ENCODE measurements at regions not wholly inside any gene's neighbourhood (a gene's known extent, or its start where the extent isn't known, plus 50 kb on each side); places are given as distances from the start of the nearest gene placed in this dataset.

DNA sequence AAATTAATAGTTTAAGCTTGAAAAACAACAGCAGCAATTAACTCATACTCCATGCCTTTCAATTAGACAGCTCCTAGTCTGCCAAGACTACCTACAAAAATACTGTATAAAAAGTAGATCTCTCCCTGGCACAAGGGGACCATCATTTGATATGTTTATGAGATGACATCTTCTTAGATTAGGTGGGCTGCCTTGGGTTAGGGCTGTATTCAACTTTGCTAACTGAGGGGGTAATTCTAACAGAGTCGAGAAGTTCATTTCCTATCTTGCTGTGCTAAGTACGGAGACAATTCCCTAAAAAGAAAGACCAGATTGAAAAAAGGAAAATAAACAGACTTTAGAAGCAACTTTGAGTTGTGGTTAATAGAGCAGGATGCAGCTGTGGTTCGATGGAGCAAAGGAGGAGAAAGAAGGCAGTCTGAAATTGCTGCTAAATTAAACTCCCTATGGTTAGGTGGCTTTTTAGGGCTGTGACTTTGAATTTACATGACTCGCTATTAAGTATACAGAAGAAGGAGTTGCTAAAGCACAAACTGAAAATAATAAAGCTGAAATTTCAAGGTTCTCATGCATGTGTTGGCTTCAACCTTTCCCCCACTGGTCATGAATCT lies 75.4 kb downstream of the CDC7 start:
- Mint-ChIP-seq H3K9me3 (no peaks in the 10 kb centered on the region), H3K27me3 (no peaks in the 10 kb centered on the region), H3K27ac (no peak overlapping the region), H3K36me3 (ENCODE audit: low read depth) (no peaks in the 10 kb centered on the region), H3K4me3 (no peak overlapping the region), H3K4me1 (ENCODE audit: low read depth) (peaks cover 12% of the 10 kb centered on the region)
- CTCF ChIA-PET, result interaction anchor here (1.2 to 1.3 kb wide), 2 partner anchors 44 to 136 kb away, joined by 3 read pairs; no protein-coding TSS in a partner anchor
- no peak for ATAC-seq
- POLR2A ChIA-PET, result interaction anchor here (1.1 kb wide), 2 partner anchors 15 to 75 kb away, joined by 3 read pairs; partner anchors contain the start of gene CDC7
- no peak for DNase-seq
- intact Hi-C loops (cut with micrococcal nuclease), result no loop called here
- TF ChIP-seq, protein P1, sequence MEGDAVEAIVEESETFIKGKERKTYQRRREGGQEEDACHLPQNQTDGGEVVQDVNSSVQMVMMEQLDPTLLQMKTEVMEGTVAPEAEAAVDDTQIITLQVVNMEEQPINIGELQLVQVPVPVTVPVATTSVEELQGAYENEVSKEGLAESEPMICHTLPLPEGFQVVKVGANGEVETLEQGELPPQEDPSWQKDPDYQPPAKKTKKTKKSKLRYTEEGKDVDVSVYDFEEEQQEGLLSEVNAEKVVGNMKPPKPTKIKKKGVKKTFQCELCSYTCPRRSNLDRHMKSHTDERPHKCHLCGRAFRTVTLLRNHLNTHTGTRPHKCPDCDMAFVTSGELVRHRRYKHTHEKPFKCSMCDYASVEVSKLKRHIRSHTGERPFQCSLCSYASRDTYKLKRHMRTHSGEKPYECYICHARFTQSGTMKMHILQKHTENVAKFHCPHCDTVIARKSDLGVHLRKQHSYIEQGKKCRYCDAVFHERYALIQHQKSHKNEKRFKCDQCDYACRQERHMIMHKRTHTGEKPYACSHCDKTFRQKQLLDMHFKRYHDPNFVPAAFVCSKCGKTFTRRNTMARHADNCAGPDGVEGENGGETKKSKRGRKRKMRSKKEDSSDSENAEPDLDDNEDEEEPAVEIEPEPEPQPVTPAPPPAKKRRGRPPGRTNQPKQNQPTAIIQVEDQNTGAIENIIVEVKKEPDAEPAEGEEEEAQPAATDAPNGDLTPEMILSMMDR (IDR thresholded peaks at IDR 0.05), result no peak

DNA sequence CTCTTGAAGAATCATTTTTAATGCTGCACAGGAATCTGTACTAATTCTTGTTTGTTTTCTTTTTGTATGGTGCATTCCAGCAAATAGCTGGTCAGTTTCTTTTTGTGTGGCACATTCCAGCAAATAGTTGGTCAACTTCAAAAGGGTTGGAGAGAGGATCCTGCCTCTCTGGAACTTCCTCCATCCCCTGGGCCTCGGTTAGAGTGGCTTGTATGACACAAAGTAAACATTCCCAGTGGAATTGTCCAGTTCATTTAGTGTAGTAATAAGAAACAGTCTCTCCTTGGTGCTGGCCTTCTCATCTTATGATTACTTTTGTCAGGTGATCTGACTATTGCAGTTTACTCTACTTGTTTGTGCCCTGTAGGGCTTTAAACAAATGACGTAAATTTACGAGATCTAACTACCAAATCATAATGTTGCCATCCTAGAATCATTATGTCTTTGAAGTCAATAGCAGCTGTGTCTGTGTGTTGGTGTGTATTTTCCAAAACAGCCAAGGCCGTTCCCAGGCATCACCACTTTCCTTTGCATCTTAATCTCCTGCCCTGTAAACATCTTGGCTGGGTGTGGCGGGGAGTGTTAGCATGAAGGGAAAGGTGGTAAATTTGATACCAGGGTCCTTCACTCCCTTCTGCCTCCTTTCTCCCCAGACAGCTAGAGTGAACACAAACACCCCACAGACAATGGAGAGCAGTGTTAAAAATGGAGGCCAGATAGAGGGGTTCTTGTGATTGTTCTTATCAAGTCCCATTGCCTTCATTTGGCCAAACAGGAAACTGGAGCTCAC lies 77.9 kb downstream of the CDC7 start:
- no peaks in the 10 kb centered on the region for H3K9me3 Mint-ChIP-seq
- H3K27ac Mint-ChIP-seq, result no peak overlapping the region
- no peak overlapping the region for H3K4me3 Mint-ChIP-seq
- H3K27me3 Mint-ChIP-seq, result no peaks in the 10 kb centered on the region
- ATAC-seq, result no peak
- TF ChIP-seq, protein P1 (IDR thresholded peaks at IDR 0.05), result no peak
- no peaks in the 10 kb centered on the region for H3K36me3 Mint-ChIP-seq (ENCODE audit: low read depth)
- intact Hi-C loops (cut with micrococcal nuclease), result no loop called here
- peaks cover 7% of the 10 kb centered on the region for H3K4me1 Mint-ChIP-seq (ENCODE audit: low read depth)
- POLR2A ChIA-PET, result interaction anchor here (1.1 kb wide), 2 partner anchors 22 to 51 kb away, joined by 3 to 4 read pairs; no protein-coding TSS in a partner anchor
- DNase-seq, result no peak
- CTCF ChIA-PET, result no interaction called here

DNA sequence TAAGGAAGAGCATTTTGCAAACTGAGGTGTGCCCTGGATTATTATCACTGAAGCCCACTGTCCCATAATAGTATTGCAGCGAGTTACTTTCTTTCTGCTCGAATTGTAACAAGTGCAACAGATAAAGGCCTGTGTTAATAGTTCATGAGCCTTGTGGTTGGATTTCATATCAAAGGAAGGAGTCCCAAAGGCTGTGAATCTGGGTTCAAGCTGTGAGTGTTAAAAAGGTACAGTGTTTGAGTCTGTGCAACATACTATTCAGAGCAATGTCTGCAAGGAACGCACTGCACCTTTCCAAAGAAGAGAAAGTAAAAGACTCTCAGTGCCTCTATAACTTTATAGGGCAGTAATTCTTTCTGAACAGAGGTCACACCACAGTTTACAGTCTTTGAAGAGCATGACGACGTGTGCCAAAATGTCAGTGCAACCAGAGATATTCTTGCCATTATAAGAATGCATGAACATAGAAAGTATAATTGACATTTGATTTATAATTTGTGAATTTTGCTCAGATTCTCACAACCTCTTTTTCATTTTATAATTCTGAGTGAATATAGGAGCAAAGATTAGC lies 79.1 kb downstream of the CDC7 start:
- TF ChIP-seq, protein P1 (IDR thresholded peaks at IDR 0.05), result no peak
- CTCF ChIA-PET, result no interaction called here
- H3K4me1 Mint-ChIP-seq (ENCODE audit: low read depth), result peaks cover 7% of the 10 kb centered on the region
- no peak for ATAC-seq
- POLR2A ChIA-PET, result interaction anchor here (0.6 to 1.1 kb wide), 3 partner anchors 23 to 50 kb away, joined by 3 to 4 read pairs (median 3); no protein-coding TSS in a partner anchor
- H3K27ac Mint-ChIP-seq, result no peak overlapping the region
- DNase-seq, result no peak
- no peaks in the 10 kb centered on the region for H3K27me3 Mint-ChIP-seq
- H3K9me3 Mint-ChIP-seq, result no peaks in the 10 kb centered on the region
- intact Hi-C loops (cut with micrococcal nuclease), result no loop called here
- no peaks in the 10 kb centered on the region for H3K36me3 Mint-ChIP-seq (ENCODE audit: low read depth)
- no peak overlapping the region for H3K4me3 Mint-ChIP-seq

DNA sequence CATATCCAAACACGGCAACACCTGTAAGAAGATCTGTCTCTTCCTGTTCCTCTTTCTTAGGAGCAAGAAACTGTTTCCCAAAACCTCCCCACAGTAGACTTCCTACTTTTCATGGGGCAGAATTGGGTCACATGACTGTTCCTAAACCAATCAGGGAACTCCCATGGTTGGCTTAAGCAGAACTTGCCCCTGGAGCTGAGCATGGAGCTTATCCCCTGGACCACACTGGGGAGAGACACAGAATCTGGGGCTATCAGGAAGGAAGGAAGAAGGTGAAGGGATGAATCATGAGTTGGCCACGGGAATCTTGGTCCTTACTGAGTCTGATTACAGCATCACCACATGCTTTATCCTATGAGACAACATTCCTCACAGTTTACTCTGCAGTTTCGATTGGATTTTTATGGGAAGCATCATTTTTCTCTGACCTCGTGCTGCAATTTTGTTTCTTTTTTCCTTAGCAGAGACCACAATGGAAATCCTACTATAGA lies 81.8 kb downstream of the CDC7 start:
- DNase-seq (no peak), ATAC-seq (no peak)
- Mint-ChIP-seq H3K36me3 (ENCODE audit: low read depth) (no peaks in the 10 kb centered on the region), H3K4me3 (no peak overlapping the region), H3K27me3 (no peaks in the 10 kb centered on the region), H3K27ac (no peak overlapping the region), H3K9me3 (no peaks in the 10 kb centered on the region), H3K4me1 (ENCODE audit: low read depth) (no peaks in the 10 kb centered on the region)
- TF ChIP-seq, protein P1 (IDR thresholded peaks at IDR 0.05), result no peak
- ChIA-PET CTCF (no interaction called here), POLR2A (no interaction called here)
- intact Hi-C loops (cut with micrococcal nuclease), result no loop called here

Measured in activated CD8-positive, alpha-beta T cell treated with anti-CD3 and anti-CD28 coated beads for 36 hours (primary cell).